ENCODE measurements at regions not wholly inside any gene's neighbourhood (a gene's known extent, or its start where the extent isn't known, plus 50 kb on each side); places are given as distances from the start of the nearest gene placed in this dataset.
"Not testable (repeated sequence)": the region's sequence is repeated elsewhere in the genome, so short reads cannot be mapped to it uniquely, and the experiment has no call there.

DNA sequence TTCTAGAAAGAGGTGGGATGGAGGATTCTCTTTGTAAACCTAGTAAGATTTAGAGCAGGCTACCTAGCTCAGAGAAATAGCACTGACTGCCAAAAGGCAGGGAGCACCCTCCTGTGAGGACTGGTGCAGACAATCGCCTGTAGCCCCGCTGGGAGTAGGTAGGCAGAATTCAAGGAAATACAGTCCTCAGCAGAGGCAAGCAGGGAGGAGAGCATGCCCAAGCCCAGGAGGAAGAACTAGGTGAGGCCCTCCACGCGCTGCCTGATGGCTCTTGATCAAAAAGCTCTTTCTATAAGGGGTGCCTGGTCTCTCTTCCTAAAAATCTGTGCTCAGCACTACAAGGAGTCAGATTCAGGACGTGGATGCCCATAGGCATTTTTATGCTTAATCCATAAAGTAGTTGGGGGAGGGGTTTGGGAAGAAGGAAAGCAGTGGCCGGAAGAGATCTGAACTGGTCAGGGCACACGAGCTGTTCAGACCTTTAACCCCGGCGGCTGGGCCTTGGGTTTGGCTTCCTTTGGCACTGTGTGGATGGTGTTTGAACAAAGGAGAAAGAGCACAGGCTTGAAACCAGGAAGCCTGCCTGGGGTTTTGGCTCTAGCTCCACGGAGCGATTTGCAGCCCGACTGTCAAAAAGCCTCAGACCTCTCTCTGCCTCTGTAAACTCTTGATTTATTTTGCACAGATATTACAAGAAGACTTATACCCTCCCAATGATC, 320.6 kb downstream of the FOXO1 start:
- no peak for DNase-seq

DNA sequence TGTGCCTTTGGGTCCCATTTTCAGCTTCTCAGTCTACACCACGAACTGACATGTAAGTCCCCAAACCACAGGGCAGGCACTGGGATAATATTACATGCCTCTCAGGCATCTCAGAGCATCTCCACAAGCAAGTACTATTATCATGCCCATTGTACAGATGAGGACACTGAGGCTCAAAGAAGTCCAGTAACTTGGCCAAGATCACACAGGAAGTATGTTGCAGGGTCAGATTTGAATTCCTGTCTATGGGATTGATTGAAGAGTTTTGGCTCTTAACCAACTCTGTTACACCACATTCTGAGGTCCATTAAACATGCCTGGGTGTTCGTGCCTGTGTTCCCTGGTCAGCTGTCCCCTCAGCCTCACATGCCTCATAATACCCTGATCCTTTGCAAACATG, 319.8 kb downstream of the FOXO1 start:
- DNase-seq, result no peak

DNA sequence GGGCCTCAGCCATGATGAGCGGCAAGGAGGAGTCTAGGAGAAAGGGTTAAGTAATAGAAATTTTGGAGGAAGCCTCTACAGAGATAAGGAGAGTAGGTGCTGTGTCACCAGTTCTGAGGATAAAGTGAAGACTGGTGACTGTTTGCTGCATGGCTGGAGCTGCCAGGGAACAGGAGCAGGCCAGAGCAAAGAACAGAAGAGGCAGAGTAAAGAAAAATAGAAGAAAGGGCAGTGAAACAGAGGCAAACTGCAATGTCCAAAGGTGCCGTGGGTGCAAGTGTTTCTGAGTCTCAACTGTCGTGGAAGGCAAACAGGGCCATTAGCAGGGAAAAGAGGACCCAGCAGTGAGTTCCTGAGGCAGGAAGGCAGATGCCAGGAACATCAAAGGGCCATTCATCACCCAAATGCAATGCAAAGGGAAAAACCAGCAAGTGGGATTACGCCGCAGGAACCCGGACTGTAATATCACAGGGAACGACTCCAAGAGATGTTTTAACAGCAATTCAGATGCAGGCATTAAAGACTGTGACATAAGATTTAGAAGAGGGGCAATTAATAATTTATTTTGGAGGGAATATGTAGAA, 318.3 kb downstream of the FOXO1 start:
- DNase-seq, result no peak

DNA sequence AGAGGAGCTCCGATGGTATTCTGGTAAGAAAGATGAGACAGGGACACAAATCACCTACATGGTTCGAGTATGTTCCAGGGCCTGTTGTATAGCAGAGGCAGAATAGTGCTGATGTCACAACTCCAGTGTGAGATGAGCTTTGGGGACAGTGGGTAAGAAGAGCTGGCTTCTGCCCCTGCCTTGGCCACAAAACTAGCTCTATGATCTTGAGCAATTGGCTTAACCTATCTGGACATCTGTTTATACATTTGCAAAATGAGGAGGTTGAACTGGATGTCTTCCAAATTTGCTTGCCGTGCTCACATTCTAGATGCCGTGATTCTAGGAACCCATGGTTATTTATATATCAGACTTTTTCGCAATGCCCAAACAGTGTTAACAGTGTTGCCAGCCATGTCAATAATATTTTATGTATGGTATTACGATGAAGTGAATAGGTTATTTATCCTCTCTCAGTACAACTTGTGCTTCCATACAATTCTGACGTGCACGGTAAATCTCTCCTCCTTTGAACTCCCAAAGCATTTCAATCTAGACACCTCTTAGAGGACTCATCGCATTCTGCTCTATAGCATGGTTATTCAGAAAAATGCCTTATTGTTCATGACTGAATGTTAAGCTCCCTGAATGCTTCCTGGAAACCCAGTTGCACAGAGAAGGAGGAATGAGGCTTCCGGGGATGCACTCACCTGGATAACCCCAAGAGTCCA, 316.0 kb downstream of the FOXO1 start:
- DNase-seq, result no peak

DNA sequence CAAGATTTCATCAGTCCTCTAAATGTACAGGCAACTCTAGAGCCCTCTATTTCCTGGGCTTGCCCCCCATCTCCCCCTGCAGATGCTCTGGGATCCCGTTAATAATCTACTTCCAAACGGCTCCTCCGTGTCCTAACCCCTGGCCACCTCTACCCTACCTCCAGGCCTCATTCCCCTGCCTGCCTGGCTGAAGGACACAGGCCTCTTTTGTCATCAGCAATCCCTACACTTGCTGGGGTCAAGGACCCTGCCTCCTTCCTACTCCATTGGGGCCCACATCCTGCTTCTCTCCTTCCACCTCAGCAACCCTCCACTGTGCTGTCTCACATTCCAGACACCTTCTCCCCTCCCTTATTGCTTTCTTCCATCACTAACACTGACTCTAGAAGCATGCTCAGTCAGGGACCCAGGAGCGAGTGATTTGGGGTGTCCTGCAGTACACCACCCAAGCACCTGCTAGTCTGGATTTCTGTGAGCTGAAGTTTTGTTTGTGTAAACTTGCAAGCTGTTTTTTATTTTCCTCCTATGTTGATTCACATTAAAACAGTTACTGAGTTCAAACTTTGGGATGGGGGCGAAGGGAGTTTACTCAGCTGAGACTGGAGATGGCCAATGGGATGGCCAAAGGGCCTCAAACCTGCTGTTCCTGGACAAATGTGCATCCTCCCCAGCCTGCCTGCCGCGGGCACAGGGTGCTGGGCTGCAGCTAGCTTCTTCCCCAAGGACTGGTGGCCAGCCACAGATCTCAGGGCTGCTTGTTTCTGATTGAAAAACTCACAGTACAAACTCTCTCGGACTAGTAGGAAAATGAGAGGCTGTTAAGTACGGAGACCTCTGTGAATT, 314.7 kb downstream of the FOXO1 start:
- DNase-seq, result no peak

DNA sequence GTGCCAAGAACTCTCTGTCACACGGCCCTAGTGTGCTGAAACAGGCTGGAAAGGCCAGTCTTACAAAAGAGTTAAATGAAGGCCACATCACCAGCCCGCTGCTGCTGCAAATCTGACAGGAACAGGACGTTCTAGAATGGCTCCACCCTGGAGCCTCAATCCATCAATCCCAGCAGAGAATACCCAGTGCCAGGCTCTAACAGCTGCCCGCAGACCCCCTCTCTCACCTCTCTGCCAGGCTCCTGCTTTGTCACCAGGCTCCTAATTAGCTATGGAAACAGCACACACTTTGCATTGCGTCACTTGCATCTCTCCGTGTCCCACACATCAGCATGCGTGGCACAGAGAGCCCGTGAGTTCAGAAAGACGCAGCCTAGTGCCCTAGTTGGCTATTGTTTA, 314.1 kb downstream of the FOXO1 start:
- DNase-seq, result no peak

DNA sequence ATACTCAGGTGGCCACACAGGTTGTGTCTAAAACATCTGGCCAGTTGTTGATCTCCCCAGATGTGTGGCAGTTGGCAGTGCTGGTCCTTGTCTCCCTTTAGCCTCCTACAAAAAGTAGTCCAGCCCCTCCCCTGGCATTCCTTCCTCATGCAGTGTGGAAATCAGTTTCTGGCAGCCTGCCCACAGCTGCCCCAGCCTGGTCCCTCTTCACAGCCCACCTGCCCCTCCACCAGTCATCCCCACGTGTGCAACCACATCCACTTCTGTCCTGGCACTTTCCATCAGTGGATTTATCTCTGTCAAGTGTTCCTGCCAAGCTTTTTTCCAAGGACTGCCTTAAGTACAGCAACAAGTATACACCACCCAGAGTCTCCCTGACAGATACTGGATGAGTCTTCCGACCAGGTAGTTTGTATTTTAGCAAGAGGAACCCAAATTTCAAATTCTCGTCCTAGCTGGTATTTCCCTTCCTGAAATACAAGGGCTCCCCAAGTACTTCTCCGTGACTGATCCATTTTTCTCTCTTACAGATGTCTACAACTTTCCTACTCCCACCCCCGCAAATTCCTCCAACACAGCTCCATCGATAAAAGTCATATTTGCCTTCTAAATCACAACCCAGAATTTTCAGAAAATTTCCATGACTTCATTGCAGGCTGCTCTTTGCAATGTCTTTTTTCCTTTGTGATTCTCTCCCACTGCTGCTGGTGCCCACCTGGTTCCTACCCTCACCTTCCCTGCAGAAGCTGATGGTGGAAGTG, 313.5 kb downstream of the FOXO1 start:
- DNase-seq, result no peak

DNA sequence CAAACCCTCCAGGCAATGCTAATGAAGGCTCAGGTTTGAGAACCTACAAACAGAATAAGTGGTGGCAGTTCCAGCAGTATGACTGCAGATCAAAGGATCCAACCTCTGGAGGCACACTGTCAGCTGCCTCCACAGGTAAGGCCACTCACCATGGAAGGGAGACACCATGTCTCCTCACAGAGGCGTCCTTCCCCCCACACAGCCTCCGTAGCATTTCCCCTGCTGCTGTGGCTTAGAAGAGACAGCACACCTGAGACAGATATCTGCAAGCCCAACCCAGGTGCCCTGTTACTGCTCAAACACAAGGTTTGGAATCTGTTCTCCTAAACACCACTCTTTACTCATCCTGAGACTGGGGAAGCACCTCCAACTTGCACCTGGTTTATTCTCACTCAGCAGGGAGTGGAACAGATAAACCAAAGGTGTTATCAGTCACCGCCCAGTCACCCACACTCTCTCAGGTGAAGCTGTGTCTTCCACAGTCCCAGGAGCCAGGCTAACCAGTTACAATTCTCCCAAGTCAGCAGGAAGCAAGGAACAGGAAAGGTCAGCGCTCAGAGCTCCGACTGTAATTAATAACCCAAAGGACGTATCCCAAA, 311.2 kb downstream of the FOXO1 start:
- no peak for DNase-seq

DNA sequence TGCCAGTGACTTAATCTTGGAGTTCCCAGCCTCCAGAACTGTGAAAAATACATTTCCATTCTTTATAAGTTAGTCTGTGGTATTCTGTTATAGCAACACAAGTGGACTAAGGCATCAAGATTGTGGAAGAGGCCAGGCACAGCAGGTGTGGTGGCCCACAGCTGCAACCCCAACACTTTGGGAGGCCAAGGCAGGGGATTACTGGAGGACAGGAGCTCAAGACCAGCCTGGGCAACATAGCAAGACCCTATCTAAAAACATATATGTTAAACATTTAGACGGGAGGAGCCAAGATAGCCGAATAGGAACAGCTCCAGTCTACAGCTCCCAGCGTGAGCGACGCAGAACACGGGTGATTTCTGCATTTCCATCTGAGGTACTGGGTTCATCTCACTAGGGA, 310.4 kb downstream of the FOXO1 start:
- no peak for DNase-seq

DNA sequence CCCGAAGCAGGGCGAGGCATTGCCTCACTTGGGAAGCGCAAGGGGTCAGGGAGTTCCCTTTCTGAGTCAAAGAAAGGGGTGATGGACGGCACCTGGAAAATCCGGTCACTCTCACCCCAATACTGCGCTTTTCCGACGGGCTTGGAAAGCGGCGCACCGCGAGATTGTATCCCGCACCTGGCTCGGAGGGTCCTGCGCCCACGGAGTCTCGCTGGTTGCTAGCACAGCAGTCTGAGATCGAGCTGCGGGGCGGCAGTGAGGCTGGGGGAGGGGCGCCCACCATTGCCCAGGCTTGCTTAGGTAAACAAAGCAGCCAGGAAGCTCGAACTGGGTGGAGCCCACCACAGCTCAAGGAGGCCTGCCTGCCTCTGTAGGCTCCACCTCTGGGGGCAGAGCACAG, 310.0 kb downstream of the FOXO1 start:
- not testable (repeated sequence) for DNase-seq

DNA sequence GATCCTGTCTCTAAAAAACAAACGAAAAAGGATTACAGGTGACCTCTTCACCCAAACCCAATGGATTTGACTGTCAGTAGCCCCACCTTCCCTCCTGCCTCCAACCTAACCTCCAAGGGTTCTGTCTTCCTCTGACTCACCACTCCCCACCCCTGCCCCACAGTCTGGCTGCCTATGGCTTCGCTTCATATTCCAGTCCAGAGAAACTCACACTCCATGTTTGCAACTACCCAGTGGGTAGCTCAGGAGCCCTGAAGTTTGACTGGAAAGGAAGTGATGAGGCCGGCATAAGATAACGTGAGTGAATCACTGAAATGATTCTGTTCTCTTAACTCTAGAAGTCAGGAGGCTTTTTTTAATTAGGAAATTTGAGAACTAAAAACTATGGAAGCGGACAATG, 303.9 kb downstream of the FOXO1 start:
- DNase-seq, result no peak

DNA sequence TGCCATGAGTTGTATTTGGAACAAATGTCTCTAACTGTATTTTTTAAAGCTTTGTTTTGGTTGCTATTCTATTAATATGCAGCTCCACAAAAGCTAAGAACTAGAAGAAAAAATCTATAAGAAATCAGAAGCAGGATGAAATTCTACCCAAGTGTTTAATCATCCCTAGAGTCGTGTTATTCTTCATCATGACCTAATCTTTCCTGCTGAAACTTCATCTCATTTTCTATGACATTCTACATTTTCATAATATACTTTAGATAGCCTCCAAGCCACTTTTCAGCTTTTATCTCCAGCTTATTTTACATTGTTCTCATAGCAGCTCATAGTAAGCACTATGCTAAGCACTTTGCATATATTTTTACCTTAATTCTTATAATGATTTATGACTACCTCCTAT, 302.8 kb downstream of the FOXO1 start:
- no peak for DNase-seq

DNA sequence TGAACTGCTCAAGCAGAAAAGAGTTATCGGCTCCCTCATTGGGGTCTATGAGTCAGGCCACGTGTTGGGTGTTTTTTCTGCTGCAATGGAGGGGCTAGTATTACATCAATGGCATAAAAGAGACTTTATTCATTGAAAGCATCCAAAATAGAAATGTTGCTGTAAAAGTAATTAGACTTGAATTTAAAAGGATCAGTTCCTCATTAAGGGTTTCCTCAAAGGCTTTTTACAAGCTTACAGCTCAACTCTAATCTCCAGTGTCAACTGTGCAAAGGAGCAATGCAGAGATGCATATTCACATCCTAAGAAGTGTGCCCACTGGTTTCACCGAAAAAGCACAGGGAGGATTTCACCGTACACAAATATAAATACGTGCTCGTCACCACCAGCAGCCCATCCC, 300.3 kb downstream of the FOXO1 start:
- DNase-seq, result no peak

DNA sequence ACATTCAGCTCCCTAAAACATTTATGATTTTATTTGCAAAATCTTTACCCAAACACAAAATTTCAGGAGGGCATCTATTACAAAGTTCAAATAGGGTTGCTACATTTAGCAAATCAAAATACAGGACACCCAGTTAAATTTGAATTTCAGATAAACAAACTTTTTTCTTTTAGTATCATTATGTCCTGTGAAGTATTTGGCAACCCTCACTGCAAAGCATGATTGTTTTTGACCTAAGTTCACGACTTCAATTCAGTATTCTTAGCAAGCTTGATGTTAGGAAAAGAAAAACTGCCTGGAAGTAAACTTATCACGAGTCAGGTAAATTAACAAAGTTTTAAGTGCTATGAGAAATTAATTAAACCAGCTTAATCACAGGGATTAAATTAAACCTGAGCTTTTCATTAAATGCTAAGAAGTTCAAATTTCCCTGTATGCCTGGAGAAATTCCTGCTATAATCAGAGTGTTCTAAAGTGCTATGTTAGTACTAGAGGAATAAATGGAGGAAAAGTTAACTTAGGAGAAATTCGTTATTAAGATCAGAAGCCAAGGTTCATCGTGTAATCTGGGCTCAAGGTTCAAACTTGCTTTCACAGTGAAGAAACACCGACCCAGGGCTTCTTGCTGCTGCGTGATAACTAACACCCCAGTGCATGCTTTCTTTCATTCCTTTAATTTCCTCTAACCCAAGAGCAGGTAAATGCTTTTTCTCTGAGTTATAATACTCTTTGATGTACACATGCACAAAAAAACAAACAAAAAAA, 298.1 kb downstream of the FOXO1 start:
- DNase-seq, result no peak

DNA sequence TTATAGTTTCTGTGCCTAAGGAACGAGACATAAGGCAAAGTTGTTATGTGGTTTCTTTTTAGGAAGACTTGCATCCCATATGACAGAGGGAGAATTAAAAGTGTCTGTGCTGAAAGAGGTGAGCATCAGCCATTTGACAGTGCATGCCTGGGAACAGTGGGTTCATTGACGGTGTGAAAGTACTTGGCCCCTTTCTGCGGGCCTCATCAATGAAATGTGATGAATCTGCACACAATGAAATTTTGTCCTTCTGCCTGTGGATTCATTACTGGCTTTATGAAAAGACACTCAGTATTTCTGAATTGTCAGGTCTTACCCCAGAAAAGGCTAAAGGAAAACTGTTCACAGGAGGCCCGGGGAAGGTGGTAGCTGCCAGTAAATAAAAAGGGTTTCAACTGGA, 295.8 kb downstream of the FOXO1 start:
- no peak for DNase-seq

DNA sequence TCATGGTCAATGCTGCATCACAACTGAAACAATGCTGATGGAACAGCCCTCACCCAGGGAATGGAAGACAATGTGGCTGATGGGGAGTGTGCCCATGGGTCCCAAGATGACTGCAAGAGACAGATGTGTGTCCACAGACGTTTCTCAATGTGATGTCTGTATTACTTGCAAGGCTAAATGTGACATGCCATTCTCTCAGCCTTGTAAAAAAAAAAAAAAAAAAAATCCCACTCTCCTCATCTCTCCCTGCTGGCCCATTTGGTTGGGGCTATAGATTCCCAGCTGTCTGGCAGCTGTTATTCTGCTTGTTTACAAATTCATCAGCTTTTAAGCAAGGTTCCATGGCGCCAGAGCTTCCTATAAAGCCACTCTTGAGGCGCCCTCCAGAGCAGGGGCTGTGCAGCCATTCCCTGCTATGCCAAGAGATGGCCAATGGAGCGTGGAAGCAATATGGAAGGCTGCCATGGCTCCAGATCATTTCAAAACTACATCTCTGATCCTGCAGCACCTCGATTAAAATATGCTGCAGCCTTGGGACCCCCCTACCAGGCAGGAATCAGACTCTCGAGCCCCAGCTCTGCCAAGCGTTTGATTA, 294.8 kb downstream of the FOXO1 start:
- DNase-seq, result no peak

DNA sequence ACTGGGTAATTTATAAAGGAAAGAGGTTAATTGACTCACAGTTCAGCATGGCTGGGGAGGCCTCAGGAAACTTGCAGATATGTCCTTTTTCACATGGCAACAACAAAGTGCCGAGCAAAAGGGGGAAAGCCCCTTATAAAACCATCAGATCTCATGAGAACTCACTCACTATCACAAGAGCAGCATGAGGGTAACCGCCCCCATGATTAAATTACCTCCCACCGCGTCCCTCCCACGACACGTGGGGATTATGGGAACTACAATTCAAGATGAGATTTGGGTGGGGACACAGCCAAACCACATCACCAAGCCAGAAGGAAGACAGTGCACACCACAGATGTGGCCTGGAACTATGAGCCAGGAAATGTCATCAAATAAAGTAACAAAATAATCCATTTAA, 292.8 kb downstream of the FOXO1 start:
- peak; percentile 57 for DNase-seq

DNA sequence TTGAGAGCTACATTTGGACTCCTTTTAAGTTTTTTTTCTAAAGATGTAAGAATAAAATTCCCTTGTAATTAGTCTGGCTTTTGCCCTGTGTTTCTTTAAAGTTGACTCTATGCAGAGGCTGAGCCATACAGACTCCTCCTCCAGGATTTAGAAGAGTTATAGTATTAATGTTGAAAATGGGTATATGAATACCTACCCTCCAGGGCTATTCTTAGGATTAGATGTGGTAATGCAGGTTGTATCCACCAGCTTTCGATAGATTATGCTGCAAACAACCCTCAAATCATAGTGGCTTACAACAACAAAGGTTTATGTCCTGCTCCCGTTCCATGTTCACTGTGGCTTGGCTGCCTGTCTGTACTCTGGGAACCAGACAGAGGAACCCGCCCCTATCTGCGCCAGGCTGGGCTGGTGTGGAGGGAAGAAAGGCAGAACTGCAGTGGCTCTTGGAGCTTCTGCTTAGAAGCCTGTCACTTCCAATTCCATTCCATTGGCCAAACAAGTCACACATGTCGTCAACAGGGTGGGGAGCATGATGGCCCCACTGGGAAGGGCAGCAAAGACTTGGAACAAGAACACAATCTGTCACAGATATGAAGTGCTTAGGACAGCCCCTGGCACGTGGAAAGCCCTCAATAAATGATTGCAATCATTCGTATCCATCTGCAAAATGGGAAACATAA, 290.8 kb downstream of the FOXO1 start:
- no peak for DNase-seq

DNA sequence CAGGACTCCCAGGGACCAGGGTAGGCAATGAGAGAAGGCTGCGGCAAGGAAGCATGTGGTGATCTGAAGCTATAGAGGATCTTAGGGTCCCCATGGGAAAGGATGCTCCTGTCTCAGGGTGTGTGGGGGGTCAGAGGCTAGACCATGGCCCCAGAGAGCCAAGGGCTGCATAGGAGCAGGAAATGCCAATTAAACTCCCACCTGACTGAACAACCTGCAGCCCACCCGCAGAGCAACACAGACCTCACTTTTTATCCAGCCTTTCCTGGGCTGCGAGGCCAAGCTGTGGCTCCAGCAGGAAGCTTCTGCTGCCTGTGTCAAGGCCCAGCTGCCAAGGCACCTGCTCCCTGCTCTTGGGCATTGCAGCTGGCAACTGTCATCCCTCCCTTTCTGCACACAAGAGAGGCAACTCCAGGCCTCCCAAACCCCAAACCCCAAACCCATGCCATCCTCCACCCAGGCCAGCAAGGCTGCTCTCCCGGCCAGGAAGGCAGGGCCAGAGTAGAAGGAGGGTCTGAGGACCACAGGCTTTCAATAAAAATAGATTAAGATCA, 290.1 kb downstream of the FOXO1 start:
- DNase-seq, result no peak

DNA sequence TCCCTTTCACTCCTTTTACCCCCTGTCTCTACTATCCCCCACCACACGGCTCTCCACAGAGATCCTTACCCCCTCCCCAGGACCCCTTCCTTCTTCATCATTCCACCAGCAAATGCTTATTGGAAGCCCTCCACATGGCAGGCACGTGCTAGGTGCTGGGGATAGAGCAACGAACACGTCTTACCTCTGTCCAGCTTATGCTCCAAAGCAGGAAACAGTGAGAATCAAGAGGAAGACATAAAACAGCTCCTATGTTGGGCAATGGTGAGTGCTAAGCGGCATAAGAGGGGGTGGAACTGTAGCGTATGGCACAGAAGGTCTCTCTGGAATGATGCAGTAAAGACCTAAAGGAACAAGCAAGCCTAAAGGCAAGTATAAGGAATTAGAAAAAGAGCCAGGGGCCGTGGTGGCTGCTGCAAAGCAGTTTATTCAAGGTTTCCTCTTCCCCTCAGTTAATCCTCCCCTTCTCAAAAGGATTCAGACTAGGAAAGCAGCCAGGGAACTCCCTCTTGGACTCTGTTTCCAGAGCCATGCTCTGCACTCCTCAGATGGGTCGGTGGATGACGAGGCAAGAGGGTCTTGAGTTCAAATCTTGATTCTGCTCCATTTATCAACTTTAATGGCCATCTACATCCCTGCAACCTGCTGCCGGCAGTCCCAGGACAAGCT, 289.4 kb downstream of the FOXO1 start:
- no peak for DNase-seq
